HS-27A (cell line): ENCODE measurements at regions not wholly inside any gene's neighbourhood (a gene's known extent, or its start where the extent isn't known, plus 50 kb on each side); places are given as distances from the start of the nearest gene placed in this dataset.
"Not testable (repeated sequence)": the region's sequence is repeated elsewhere in the genome, so short reads cannot be mapped to it uniquely, and the experiment has no call there.

Source experiments
- DNase-seq: peaks from one replicate; pipeline ENCODE4 v3.0.0-alpha.2; 2012; ENCODE audit warnings: low read depth, missing footprints

- no peak for DNase-seq
These were observed 1060.4 kb downstream of the ZPLD1 start for GRCh38 chr3:103495186-103495585.

- peak; percentile 42 for DNase-seq
These were observed 1064.5 kb downstream of the ZPLD1 start for GRCh38 chr3:103499132-103499900.

- DNase-seq, result peak; percentile 11
These were observed 1065.2 kb downstream of the ZPLD1 start for GRCh38 chr3:103499967-103500366.

- DNase-seq, result no peak
These were observed 1075.9 kb downstream of the ZPLD1 start for GRCh38 chr3:103510760-103511159.

GRCh38 chr3:103511891-103512290 is 1077.1 kb downstream of the ZPLD1 start:
- no peak for DNase-seq

- no peak for DNase-seq
These were observed 1077.8 kb downstream of the ZPLD1 start for GRCh38 chr3:103512595-103512994.

- DNase-seq, result no peak
These were observed 1078.2 kb downstream of the ZPLD1 start for GRCh38 chr3:103513003-103513402.

- no peak for DNase-seq
These were observed 1080.3 kb downstream of the ZPLD1 start for GRCh38 chr3:103515116-103515515.

GRCh38 chr3:103516950-103517349 is 1082.1 kb downstream of the ZPLD1 start:
- no peak for DNase-seq

- DNase-seq, result not testable (repeated sequence)
These were observed 1096.5 kb downstream of the ZPLD1 start for GRCh38 chr3:103531327-103531726.

GRCh38 chr3:103532986-103533385 is 1098.2 kb downstream of the ZPLD1 start:
- no peak for DNase-seq

- no peak for DNase-seq
These were observed 1119.6 kb downstream of the ZPLD1 start for GRCh38 chr3:103554451-103554850.

- not testable (repeated sequence) for DNase-seq
These were observed 1129.3 kb downstream of the ZPLD1 start for GRCh38 chr3:103564116-103564515.

- no peak for DNase-seq
These were observed 1151.0 kb downstream of the ZPLD1 start for GRCh38 chr3:103585809-103586208.

- DNase-seq, result no peak
These were observed 1155.0 kb downstream of the ZPLD1 start for GRCh38 chr3:103589770-103590169.

GRCh38 chr3:103600844-103601243 is 1166.0 kb downstream of the ZPLD1 start:
- no peak for DNase-seq

GRCh38 chr3:103601666-103602065 is 1166.9 kb downstream of the ZPLD1 start:
- DNase-seq, result no peak

GRCh38 chr3:103609472-103609871 is 1174.7 kb downstream of the ZPLD1 start:
- no peak for DNase-seq

GRCh38 chr3:103613397-103614156 is 1178.8 kb downstream of the ZPLD1 start:
- DNase-seq, result no peak

- no peak for DNase-seq
These were observed 1179.9 kb downstream of the ZPLD1 start for GRCh38 chr3:103614719-103615118.

GRCh38 chr3:103617961-103618360 is 1183.1 kb downstream of the ZPLD1 start:
- DNase-seq, result no peak

GRCh38 chr3:103624271-103624670 is 1189.5 kb downstream of the ZPLD1 start:
- no peak for DNase-seq

- DNase-seq, result no peak
These were observed 1194.6 kb downstream of the ZPLD1 start for GRCh38 chr3:103629391-103629790.
